Memory B cell (primary cell): ENCODE measurements at regions not wholly inside any gene's neighbourhood (a gene's known extent, or its start where the extent isn't known, plus 50 kb on each side); places are given as distances from the start of the nearest gene placed in this dataset.

Experiments used
- ATAC-seq: fragments of 150-1000 bp; cut with Tn5 transposase; 2 replicates; pipeline ENCODE4 v1.10.0; 2021; ENCODE audit warnings: low read depth, mild to moderate bottlenecking, moderate library complexity
- DNase-seq, 2 donors: peaks; one replicate each; pipeline ENCODE4 v3.0.0; 2022; ENCODE audit warnings: low spot score in 2 of 2
- H3K27ac Mint-ChIP-seq: one replicate; pipeline ENCODE4 v1.8.0; 2022; ENCODE audit warnings: mild to moderate bottlenecking, moderate library complexity, mixed read lengths
- H3K27me3 Mint-ChIP-seq: one replicate; pipeline ENCODE4 v1.8.0; 2022; ENCODE audit warnings: mixed read lengths
- H3K36me3 Mint-ChIP-seq: one replicate; pipeline ENCODE4 v1.8.0; 2022; ENCODE audit warnings: mild to moderate bottlenecking, mixed read lengths
- H3K4me1 Mint-ChIP-seq: one replicate; pipeline ENCODE4 v1.8.0; 2022; ENCODE audit warnings: mixed read lengths
- H3K4me3 Mint-ChIP-seq: one replicate; pipeline ENCODE4 v1.8.0; 2022; ENCODE audit warnings: mild to moderate bottlenecking, moderate library complexity, mixed read lengths
- H3K9me3 Mint-ChIP-seq: one replicate; pipeline ENCODE4 v1.8.0; 2022; ENCODE audit warnings: mixed read lengths

DNA sequence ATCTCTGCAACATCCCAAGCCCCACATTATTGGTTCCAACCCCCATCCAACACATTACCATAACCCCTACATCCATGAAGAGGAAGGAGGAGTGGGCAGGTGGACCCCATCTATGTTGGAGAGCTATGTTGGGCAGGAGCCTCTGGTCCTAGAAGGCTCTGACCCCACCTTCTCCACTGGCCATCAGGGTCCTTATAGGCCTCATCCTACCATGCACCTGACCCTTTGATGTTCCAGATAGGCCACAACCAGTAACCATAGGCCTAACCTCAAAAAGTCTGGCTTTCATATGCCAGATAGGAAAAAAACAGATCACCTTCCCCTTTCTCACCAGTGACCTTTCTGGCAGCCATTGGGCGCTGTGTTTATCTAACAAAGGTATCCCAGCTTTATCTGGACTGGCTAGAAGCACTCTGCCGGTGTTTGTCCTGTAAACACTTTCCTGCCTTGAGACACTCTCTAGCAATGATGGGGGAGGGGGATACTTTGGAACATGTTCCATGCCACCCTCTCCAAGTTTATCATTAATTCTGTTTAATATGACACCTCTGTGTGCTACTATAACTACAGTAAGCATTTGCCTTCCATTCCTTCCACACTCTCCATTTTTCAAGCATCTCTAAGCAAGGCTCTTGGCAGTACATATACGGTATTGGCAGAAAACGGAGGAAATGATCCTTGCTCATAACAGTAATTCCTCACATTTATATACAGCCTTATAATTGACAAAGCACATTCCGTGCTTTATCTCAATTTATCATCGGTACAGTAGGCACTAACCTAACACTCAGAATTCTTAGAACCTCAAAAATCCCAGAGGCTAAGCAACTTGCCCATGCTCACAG lies 377.1 kb downstream of the VPS13C start:
- Mint-ChIP-seq H3K4me1 (no peaks in the 10 kb centered on the region), H3K36me3 (no peaks in the 10 kb centered on the region), H3K27me3 (peaks cover 2% of the 10 kb centered on the region), H3K9me3 (peaks cover 4% of the 10 kb centered on the region), H3K4me3 (no peak overlapping the region), H3K27ac (no peak overlapping the region)
- DNase-seq (no peak), ATAC-seq (no peak)

- no peak overlapping the region for H3K4me3 Mint-ChIP-seq
- no peak overlapping the region for H3K27ac Mint-ChIP-seq
- DNase-seq (no peak), ATAC-seq (no peak)
- no peaks in the 10 kb centered on the region for H3K4me1 Mint-ChIP-seq
- H3K36me3 Mint-ChIP-seq: no peaks in the 10 kb centered on the region
- H3K27me3 Mint-ChIP-seq: peaks cover 4% of the 10 kb centered on the region
- peaks cover 8% of the 10 kb centered on the region for H3K9me3 Mint-ChIP-seq
Observed at GRCh38 chr15:61681676-61682075, 378.6 kb downstream of the VPS13C start.

GRCh38 chr15:61681038-61681418 lies 379.2 kb downstream of the VPS13C start:
- DNase-seq (no peak), ATAC-seq (no peak)
- Mint-ChIP-seq H3K27me3 (peaks cover 4% of the 10 kb centered on the region), H3K36me3 (no peaks in the 10 kb centered on the region), H3K9me3 (peaks cover 9% of the 10 kb centered on the region), H3K4me1 (no peaks in the 10 kb centered on the region), H3K4me3 (no peak overlapping the region), H3K27ac (no peak overlapping the region)

- DNase-seq: no peak
- Mint-ChIP-seq H3K36me3 (no peaks in the 10 kb centered on the region), H3K27me3 (peaks cover 4% of the 10 kb centered on the region), H3K27ac (no peak overlapping the region), H3K9me3 (peaks cover 9% of the 10 kb centered on the region), H3K4me3 (no peak overlapping the region), H3K4me1 (no peaks in the 10 kb centered on the region)
- no peak for ATAC-seq
Observed at GRCh38 chr15:61680260-61681037, 379.8 kb downstream of the VPS13C start.

DNA sequence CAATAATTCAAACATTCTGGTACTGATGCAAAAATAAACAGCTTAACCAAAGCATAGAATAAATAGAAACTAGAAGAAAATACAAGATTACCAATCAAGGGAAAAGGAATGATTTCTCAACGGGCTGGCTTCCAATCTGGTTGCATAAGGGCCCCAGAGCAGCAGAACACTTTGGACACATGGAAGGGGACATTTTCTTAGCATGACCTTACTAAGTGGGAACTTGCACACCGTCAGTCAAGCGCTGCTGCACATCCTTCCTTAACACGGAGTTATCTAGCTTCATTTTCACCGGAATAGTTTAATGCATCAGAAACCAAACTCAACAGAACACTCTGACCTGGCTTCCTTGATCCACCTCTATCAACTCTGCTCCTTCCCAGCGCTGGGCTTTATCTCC lies 388.5 kb downstream of the VPS13C start:
- Mint-ChIP-seq H3K4me3 (no peak overlapping the region), H3K27me3 (peaks cover under 1% of the 10 kb centered on the region), H3K27ac (no peak overlapping the region)

DNA sequence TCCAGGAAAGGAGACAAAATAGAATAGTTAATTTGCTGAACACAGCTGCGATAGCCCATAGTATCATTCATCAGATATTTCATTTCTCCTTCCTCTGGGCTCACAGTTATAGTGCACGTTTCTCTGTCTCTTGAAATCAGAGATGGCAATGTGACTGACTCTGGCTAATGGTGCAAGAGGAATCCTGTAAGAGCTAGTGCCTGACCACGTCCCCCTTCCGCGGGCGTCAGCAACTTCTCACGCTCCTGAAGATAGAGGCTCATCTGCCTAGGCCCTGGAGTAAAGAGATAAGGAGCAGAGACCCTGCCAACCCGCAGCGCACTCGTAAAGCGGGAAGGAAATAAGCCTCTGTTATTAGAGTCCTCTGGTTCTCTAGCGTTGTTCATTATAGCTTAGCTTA lies 391.8 kb downstream of the VPS13C start:
- no peaks in the 10 kb centered on the region for H3K36me3 Mint-ChIP-seq
- H3K4me3 Mint-ChIP-seq: no peak overlapping the region
- H3K27ac Mint-ChIP-seq: no peak overlapping the region
- H3K9me3 Mint-ChIP-seq: no peaks in the 10 kb centered on the region
- no peaks in the 10 kb centered on the region for H3K4me1 Mint-ChIP-seq
- DNase-seq (no peak), ATAC-seq (no peak)
- H3K27me3 Mint-ChIP-seq: peaks cover 6% of the 10 kb centered on the region

More for the DNA sequence above, 388.5 kb downstream of the VPS13C start:
- ATAC-seq (no peak), DNase-seq (no peak)
- Mint-ChIP-seq H3K36me3 (no peaks in the 10 kb centered on the region), H3K4me1 (no peaks in the 10 kb centered on the region), H3K9me3 (peaks cover 1% of the 10 kb centered on the region)

DNA sequence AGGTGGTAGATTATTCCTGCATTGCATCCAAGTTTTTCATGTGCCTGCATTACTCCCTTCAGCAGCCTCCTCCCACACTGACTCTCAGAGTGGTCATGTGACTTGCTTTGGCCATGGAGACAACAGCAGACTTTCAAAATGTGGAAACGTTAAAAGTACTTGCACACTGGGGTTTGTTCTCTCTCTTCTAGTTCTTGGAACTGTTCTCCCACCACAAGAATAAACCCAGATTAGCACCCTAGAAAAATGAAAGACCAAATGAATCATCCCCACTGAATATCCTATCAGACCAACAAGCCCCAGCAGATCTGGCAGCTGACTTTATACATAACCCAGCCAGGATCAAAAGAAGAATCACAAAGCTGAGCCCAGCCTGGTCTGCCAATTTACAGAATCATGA lies 398.5 kb downstream of the VPS13C start:
- no peaks in the 10 kb centered on the region for H3K4me1 Mint-ChIP-seq
- no peaks in the 10 kb centered on the region for H3K36me3 Mint-ChIP-seq
- H3K27me3 Mint-ChIP-seq: peaks cover 12% of the 10 kb centered on the region
- DNase-seq (no peak), ATAC-seq (no peak)
- no peak overlapping the region for H3K4me3 Mint-ChIP-seq
- H3K27ac Mint-ChIP-seq: no peak overlapping the region
- peaks cover 2% of the 10 kb centered on the region for H3K9me3 Mint-ChIP-seq

- Mint-ChIP-seq H3K4me3 (no peak overlapping the region), H3K4me1 (no peaks in the 10 kb centered on the region), H3K27ac (no peak overlapping the region), H3K9me3 (peaks cover 2% of the 10 kb centered on the region), H3K36me3 (no peaks in the 10 kb centered on the region), H3K27me3 (peaks cover 8% of the 10 kb centered on the region)
- DNase-seq (no peak), ATAC-seq (no peak)
Observed at GRCh38 chr15:61660579-61660978, 399.7 kb downstream of the VPS13C start.

- Mint-ChIP-seq H3K9me3 (peaks cover 2% of the 10 kb centered on the region), H3K36me3 (no peaks in the 10 kb centered on the region), H3K4me3 (no peak overlapping the region), H3K27me3 (peaks cover 6% of the 10 kb centered on the region), H3K27ac (no peak overlapping the region), H3K4me1 (no peaks in the 10 kb centered on the region)
- DNase-seq (no peak), ATAC-seq (no peak)
Observed at GRCh38 chr15:61659566-61660190, 400.6 kb downstream of the VPS13C start.

DNA sequence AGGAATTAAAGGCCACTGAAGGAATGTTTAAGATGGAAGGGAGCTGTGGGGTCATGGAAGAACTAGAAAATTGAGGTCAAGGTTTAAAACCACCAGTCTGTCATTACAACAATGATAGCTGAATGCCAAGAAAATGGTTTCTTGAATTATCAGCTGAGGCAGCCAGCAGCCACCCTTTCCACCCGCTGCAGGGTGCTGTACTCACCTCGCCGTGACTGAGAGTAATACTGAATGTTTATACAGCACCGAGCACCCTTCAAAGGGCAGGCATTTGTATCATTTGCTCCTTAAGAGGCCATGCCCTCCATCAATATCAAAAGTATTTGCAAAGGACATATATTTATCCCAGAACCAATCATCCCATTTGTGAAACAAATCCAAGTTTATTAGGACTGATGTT lies 402.8 kb downstream of the VPS13C start:
- Mint-ChIP-seq H3K27ac (no peak overlapping the region), H3K4me1 (no peaks in the 10 kb centered on the region), H3K36me3 (no peaks in the 10 kb centered on the region), H3K27me3 (peaks cover 6% of the 10 kb centered on the region), H3K9me3 (peaks cover 2% of the 10 kb centered on the region), H3K4me3 (no peak overlapping the region)
- ATAC-seq: no peak
- no peak for DNase-seq

DNA sequence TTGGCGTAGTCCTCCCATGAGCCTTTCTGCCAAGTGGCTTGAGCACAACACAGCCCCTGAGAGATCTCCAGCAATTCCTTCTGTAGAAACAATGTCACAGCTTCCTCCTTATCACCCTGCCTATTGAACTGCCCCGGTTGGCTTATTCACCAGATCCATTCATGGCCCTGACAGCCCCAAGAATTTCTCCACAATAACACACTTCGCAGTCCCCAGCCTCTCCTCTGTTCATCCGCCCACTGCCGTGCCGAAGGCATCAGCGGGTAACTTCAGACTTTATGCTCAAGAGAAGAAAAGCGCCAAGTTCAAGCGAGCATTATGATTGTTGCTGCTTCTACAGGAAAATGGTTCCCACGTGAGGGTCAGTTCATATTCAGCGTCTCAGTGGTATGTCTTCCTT lies 403.9 kb downstream of the VPS13C start:
- Mint-ChIP-seq H3K4me3 (no peak overlapping the region), H3K27me3 (peaks cover 6% of the 10 kb centered on the region), H3K36me3 (no peaks in the 10 kb centered on the region), H3K9me3 (peaks cover 2% of the 10 kb centered on the region), H3K27ac (no peak overlapping the region), H3K4me1 (no peaks in the 10 kb centered on the region)
- ATAC-seq (no peak), DNase-seq (no peak)

GRCh38 chr15:61655881-61656280 lies 404.4 kb downstream of the VPS13C start:
- H3K27me3 Mint-ChIP-seq: peaks cover 6% of the 10 kb centered on the region
- H3K36me3 Mint-ChIP-seq: no peaks in the 10 kb centered on the region
- peaks cover 2% of the 10 kb centered on the region for H3K9me3 Mint-ChIP-seq
- no peaks in the 10 kb centered on the region for H3K4me1 Mint-ChIP-seq
- no peak for ATAC-seq
- no peak for DNase-seq
- no peak overlapping the region for H3K4me3 Mint-ChIP-seq
- H3K27ac Mint-ChIP-seq: no peak overlapping the region

- no peaks in the 10 kb centered on the region for H3K4me1 Mint-ChIP-seq
- DNase-seq (no peak), ATAC-seq (no peak)
- H3K36me3 Mint-ChIP-seq: no peaks in the 10 kb centered on the region
- H3K4me3 Mint-ChIP-seq: no peak overlapping the region
- H3K27me3 Mint-ChIP-seq: peaks cover 2% of the 10 kb centered on the region
- no peak overlapping the region for H3K27ac Mint-ChIP-seq
- H3K9me3 Mint-ChIP-seq: peaks cover 2% of the 10 kb centered on the region
Observed at GRCh38 chr15:61654918-61655317, 405.3 kb downstream of the VPS13C start.

- Mint-ChIP-seq H3K27ac (no peak overlapping the region), H3K4me1 (no peaks in the 10 kb centered on the region), H3K27me3 (no peaks in the 10 kb centered on the region), H3K4me3 (no peak overlapping the region), H3K36me3 (no peaks in the 10 kb centered on the region), H3K9me3 (peaks cover 2% of the 10 kb centered on the region)
- ATAC-seq (no peak), DNase-seq (no peak)
Observed at GRCh38 chr15:61654002-61654740, 406.1 kb downstream of the VPS13C start.
